Breast epithelium (tissue), 4 donors: ENCODE measurements at regions not wholly inside any gene's neighbourhood (a gene's known extent, or its start where the extent isn't known, plus 50 kb on each side); places are given as distances from the start of the nearest gene placed in this dataset.
"Not testable (repeated sequence)": the region's sequence is repeated elsewhere in the genome, so short reads cannot be mapped to it uniquely, and the experiment has no call there.

ENCODE experiments used
- DNase-seq, 2 donors: peaks; one replicate each; pipeline ENCODE4 v3.0.0-alpha.2; 2019; ENCODE audit warnings: low spot score in 2 of 2
- H3K27ac ChIP-seq, 2 donors: fragments of 200-600 bp; sonication (generic) in 1 of 2; one replicate each; pipeline ENCODE4 v1.5.1; 2016 to 2019; ENCODE audit warnings: mild to moderate bottlenecking in 1 of 2
- H3K27me3 ChIP-seq, 2 donors: fragments of 200-600 bp; sonication (generic) in 1 of 2; one replicate each; pipeline versions ENCODE4 v1.5.1 to v1.6.0; 2017 to 2019; ENCODE audit warnings: control low read depth in 1 of 2, mild to moderate bottlenecking in 1 of 2
- H3K36me3 ChIP-seq: fragments of 200-600 bp; one replicate; pipeline ENCODE4 v1.5.1; 2019
- H3K4me1 ChIP-seq, 2 donors: fragments of 200-600 bp; sonication (generic); one replicate each; pipeline ENCODE4 v1.5.1; 2016 to 2019; ENCODE audit warnings: control low read depth in 1 of 2
- H3K4me3 ChIP-seq, 3 donors: fragments of 200-600 bp; sonication (generic); 1 replicate in 2 of 3; 2 replicates in 1 of 3; pipeline ENCODE4 v1.5.1; 2016 to 2019; ENCODE audit warnings: mild to moderate bottlenecking in 3 of 3, moderate library complexity in 2 of 3
- H3K9me3 ChIP-seq, 2 donors: fragments of 200-600 bp; sonication (generic) in 1 of 2; one replicate each; pipeline ENCODE4 v1.5.1; 2016 to 2019; ENCODE audit warnings: control low read depth in 1 of 2
- POLR2A ChIP-seq: fragments of 450-650 bp; IDR thresholded peaks from one replicate; pipeline ENCODE4 v1.6.1; 2016; ENCODE audit warnings: antibody characterized with exemption, mild to moderate bottlenecking, moderate library complexity
- POLR2AphosphoS5 ChIP-seq, 3 donors: sonication (generic); formaldehyde crosslinking; IDR thresholded peaks; one replicate each; pipeline ENCODE4 v1.6.1; 2017; ENCODE audit warnings: antibody characterized with exemption in 3 of 3
- intact Hi-C: fragments of 100-400 bp; cut with DNase I; formaldehyde crosslinking; loops from one replicate; pipeline ENCODE4 v1.15.1; 2023; ENCODE audit warnings: low total_unique reads
- TF ChIP-seq, protein P1 (sequence below), 3 donors: fragments of 450-650 bp; IDR thresholded peaks; one replicate each; pipeline ENCODE4 v1.5.1; 2016 to 2017; ENCODE audit warnings: antibody characterized with exemption in 3 of 3, mild to moderate bottlenecking in 3 of 3, moderate library complexity in 3 of 3

DNA sequence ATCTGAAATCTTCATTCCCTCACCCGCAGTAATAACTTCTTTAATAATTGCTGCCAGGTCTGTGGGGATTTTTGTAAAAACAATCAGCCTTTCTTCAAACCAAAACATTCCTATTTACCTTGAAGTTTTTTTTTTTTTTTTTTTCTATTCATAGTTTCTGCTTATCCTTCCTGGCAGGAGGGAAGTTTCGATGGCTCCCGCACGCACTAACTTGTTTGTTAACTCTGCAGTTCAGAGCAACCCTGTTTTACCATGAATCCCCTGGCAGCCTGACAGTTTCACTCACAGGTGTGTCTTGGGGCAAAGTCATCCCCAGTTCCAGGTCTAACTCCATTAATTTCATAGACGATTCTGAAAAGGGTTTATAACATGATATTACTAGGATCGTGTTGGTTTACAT is 149.3 kb downstream of the KLF6 start:
- H3K9me3 ChIP-seq: no peaks in the 10 kb centered on the region
- intact Hi-C loops: no loop called here
- H3K27me3 ChIP-seq: no peaks in the 10 kb centered on the region
- H3K4me1 ChIP-seq: no peaks in the 10 kb centered on the region
- TF ChIP-seq POLR2AphosphoS5 (IDR thresholded peaks at IDR 0.05) (no peak), POLR2A (no peak)
- TF ChIP-seq, protein P1, sequence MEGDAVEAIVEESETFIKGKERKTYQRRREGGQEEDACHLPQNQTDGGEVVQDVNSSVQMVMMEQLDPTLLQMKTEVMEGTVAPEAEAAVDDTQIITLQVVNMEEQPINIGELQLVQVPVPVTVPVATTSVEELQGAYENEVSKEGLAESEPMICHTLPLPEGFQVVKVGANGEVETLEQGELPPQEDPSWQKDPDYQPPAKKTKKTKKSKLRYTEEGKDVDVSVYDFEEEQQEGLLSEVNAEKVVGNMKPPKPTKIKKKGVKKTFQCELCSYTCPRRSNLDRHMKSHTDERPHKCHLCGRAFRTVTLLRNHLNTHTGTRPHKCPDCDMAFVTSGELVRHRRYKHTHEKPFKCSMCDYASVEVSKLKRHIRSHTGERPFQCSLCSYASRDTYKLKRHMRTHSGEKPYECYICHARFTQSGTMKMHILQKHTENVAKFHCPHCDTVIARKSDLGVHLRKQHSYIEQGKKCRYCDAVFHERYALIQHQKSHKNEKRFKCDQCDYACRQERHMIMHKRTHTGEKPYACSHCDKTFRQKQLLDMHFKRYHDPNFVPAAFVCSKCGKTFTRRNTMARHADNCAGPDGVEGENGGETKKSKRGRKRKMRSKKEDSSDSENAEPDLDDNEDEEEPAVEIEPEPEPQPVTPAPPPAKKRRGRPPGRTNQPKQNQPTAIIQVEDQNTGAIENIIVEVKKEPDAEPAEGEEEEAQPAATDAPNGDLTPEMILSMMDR (IDR thresholded peaks at IDR 0.05): no peak
- peak in 1 of 2 donors; percentile 76 for DNase-seq
- H3K36me3 ChIP-seq: no peaks in the 10 kb centered on the region
- no peak overlapping the region for H3K4me3 ChIP-seq
- peak overlapping the region in 1 of 2 donors; percentile 75 for H3K27ac ChIP-seq

DNA sequence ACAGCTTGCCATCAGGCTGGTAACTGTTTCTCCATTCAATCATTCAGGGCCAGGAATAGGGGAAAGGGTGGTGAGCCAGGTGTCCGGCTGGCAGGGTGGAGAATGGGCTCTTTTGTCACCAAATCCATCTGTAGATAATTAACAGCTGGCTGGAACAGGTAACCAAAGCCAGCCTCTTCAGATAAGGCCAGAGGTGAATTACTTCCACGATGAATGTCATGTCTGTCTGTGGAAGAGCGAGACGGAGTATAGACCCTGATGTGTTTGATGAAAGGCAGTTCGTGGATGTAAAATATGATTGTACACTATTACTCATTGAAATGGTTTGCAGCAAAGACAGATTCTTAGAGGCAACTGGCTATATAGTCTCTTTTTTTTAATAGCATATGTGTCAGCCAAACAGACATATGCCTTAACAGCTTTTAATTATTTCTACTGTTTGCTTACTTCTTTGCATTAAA is 149.8 kb downstream of the KLF6 start:
- no peak for DNase-seq
- no peaks in the 10 kb centered on the region for H3K27me3 ChIP-seq
- no peak overlapping the region for H3K4me3 ChIP-seq
- H3K27ac ChIP-seq: peak overlapping the region; percentile 54 to 58
- H3K9me3 ChIP-seq: no peaks in the 10 kb centered on the region
- no peaks in the 10 kb centered on the region for H3K36me3 ChIP-seq
- H3K4me1 ChIP-seq: no peaks in the 10 kb centered on the region
- intact Hi-C loops: no loop called here
- no peak for TF ChIP-seq POLR2AphosphoS5 (IDR thresholded peaks at IDR 0.05)
- TF ChIP-seq, protein P1 (IDR thresholded peaks at IDR 0.05): no peak
- no peak for TF ChIP-seq POLR2A

DNA sequence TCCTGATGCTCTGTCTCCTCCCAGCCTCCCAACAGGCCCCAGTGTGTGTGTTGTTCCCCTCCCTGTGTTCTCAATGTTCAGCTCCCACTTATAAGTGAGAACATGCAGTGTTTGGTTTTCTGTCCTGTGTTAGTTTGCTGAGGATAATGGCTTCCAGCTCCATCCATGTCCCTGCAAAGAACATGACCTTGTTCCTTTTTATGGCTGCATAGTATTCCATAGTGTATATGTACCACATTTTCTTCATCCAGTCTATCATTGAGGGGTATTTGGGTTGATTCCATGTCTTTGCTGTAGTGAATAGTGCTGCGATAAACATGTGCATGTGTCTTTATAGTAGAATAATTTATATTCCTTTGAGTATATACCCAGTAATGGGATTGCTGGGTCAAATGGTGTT is 150.4 kb downstream of the KLF6 start:
- intact Hi-C loops, H3K27me3 ChIP-seq, H3K9me3 ChIP-seq, H3K4me1 ChIP-seq, H3K36me3 ChIP-seq, DNase-seq, H3K4me3 ChIP-seq: not testable (repeated sequence)
- H3K27ac ChIP-seq: peak overlapping the region in 1 of 2 donors; percentile 58

DNA sequence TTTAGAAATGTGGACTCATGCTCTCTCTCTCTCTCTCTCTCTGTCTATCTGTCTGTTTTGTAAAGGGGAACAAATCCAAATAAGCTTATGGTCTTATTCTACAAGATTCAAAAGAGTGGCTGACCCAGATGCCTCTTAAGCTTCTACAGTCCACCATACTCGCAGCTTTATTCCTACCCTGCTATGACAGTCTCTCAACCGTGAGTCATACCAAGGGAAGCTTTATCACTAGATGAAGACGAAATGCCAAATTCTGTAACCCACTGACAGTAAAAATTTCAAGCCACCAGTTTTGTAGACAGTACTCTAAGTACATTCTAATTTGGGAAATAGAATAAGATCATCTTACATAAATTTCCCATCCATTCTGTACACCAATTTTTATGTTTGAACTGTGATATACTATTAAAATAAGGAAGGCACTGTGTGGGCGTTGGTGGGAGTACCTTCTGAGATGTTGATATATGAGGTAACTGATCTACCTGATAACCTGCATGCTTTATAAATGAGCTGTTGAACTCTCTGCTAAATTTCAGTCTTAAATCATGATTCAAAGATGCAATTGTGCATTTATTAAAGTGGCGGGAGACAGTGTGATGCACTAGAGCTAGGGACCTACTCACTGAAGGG is 153.2 kb downstream of the KLF6 start:
- TF ChIP-seq POLR2AphosphoS5 (IDR thresholded peaks at IDR 0.05): no peak
- TF ChIP-seq POLR2A: no peak
- intact Hi-C loops: no loop called here
- DNase-seq: no peak
- no peak overlapping the region for H3K27ac ChIP-seq
- H3K36me3 ChIP-seq: no peaks in the 10 kb centered on the region
- H3K4me3 ChIP-seq: no peak overlapping the region
- no peaks in the 10 kb centered on the region for H3K27me3 ChIP-seq
- H3K4me1 ChIP-seq: no peaks in the 10 kb centered on the region
- no peaks in the 10 kb centered on the region for H3K9me3 ChIP-seq

DNA sequence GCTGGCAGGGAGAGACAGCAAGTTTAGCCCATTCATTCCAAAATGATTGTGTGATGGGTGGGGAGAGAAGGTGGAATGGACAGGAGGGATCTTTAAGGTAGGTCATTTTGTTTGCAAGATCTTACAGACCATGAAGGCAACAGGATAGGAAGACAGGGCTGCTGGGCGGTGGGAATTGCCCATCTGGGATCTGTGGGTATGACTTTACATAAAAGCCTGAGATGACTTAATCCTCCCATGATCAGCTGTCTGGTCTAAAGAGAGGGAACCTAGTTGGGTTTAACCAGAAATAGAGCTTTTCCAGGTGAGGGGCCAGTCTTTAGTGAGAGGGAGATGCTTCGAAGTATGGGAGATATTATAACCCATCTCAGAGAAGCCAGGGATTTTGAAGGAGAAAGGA is 153.7 kb downstream of the KLF6 start:
- no peaks in the 10 kb centered on the region for H3K36me3 ChIP-seq

More for the DNA sequence above, 153.7 kb downstream of the KLF6 start:
- no peak for DNase-seq
- Histone ChIP-seq H3K4me1 (no peaks in the 10 kb centered on the region), H3K27me3 (no peaks in the 10 kb centered on the region), H3K27ac (no peak overlapping the region), H3K9me3 (no peaks in the 10 kb centered on the region), H3K4me3 (no peak overlapping the region)
- intact Hi-C loops: no loop called here
- no peak for TF ChIP-seq POLR2AphosphoS5 (IDR thresholded peaks at IDR 0.05)
- TF ChIP-seq POLR2A: no peak
- TF ChIP-seq, protein P1 (IDR thresholded peaks at IDR 0.05): no peak
